HG03521 (cell line): ENCODE measurements at regions not wholly inside any gene's neighbourhood (a gene's known extent, or its start where the extent isn't known, plus 50 kb on each side); places are given as distances from the start of the nearest gene placed in this dataset.
"Not testable (repeated sequence)": the region's sequence is repeated elsewhere in the genome, so short reads cannot be mapped to it uniquely, and the experiment has no call there.

Experiments
- ATAC-seq: cut with Tn5 transposase; IDR thresholded peaks from one replicate; pipeline ENCODE4 v1.9.1; 2021; ENCODE audit warnings: mild to moderate bottlenecking, moderate library complexity; ENCODE audit not compliant: unreplicated experiment

DNA sequence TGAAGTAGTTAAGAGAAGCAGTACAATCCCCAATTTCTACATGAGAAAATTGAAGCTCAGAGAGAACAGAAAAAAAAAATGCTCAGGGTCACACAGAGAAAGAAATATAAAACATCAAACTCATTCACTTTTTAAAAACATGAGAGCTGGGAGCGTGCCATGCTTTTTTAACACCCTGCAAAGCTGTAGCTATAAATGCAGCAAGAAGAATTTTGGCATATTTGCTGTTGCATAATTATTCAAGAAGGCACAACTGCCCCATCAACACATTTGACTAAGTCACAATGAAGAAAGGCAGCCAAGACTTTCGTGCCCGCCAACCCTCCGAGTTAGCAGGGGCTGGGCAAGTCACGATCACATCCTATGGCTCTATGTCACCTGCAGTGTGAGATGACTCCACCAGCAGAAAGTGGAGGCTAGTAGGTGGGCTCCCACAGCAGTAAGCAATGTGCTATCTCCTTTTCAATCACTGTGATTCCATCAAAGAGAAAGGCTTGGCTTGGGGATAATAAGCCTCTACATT is 214.8 kb downstream of the DHX15 start:
- no peak for ATAC-seq

DNA sequence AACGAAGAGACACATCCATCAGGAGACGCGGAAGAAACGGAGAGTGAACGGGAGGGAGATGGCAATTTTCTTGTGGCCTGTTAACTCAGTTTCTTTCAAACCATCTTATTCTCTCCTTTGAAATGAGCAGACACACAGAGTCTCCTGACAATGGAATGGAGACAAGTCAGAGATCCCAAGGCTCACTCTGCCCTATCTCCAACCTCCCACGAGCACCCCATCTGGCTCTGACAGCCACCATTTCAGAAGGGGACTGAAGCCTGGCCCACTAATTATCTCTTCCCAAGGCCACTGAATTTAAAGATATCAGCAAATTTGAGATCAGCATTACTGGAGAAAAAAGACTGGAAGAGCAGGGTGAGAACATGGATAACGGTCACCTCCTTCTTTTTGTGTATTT is 215.6 kb downstream of the DHX15 start:
- ATAC-seq = no peak

DNA sequence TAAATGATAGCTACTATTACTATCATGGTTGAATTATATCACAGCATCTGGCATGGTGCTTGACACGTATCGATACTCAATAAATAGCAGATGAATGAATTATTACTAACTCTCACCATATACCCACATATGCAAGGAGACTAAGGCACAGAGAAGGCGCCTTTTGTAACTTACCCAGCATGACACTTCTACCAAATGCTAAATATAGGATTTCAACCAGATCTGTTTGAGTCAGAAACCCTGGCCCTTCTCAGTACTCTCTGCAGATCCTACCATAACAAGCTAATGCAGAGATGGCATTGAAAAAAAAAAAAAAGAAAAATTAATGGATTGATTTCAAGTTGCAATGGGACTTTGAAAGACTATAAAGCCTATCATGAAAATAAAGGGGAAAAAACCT is 219.5 kb downstream of the DHX15 start:
- no peak for ATAC-seq

DNA sequence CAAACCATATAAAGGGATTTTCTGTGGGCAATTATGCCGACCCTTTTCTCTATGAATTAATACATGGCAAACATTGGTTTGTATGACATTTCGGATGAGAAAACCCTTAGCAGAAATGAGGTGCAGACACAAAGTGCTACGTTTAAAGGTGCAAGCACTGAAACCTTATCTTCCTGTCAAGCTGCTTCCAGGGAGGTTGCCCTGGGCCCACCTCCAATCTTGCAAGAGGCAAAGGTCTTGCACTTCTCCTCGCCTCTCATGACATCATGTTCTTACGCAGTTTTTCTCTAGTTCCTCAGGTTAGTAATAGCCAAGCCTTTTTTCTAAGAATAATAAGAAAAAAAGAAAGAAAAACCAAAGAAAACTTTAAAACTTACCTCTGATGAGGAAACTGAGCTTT is 220.1 kb downstream of the DHX15 start:
- ATAC-seq = no peak

DNA sequence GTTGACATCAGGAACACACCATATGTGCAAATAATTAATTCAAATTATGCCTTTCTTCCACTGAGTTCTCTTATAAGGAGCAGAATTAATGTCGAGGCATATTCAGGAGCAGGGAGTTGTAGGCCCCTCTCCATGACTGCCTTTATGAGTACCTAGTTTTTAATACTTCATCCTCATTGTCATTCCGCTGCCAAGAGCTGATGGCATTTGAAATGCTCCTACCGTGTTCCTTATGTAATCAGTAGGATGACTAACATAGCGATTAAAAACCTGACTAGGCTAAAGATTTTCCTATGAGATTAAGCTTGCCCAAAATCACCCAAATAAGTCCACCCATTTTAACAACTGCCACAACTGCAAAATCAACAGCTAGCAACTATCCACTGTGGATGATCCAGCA is 220.6 kb downstream of the DHX15 start:
- ATAC-seq = no peak

DNA sequence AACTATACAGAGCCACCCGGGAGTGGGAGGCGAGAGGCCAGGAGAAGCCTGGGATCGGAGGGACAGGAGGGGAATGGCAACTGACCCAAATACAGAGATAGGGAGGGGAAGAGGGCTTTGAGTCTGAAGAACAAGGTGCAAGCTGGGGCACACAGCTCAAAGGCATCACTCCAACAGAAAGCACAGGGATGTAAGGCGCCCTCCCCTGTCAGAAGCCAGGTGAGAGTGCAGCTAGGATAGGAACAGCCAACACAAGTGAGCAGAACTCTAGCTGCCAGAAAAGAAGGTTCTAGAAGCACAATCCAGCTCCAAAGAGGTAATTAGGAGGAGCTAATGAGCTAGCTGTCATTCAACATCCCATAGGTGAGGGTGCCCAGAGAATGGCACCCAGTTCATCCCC is 232.2 kb downstream of the DHX15 start:
- no peak for ATAC-seq

DNA sequence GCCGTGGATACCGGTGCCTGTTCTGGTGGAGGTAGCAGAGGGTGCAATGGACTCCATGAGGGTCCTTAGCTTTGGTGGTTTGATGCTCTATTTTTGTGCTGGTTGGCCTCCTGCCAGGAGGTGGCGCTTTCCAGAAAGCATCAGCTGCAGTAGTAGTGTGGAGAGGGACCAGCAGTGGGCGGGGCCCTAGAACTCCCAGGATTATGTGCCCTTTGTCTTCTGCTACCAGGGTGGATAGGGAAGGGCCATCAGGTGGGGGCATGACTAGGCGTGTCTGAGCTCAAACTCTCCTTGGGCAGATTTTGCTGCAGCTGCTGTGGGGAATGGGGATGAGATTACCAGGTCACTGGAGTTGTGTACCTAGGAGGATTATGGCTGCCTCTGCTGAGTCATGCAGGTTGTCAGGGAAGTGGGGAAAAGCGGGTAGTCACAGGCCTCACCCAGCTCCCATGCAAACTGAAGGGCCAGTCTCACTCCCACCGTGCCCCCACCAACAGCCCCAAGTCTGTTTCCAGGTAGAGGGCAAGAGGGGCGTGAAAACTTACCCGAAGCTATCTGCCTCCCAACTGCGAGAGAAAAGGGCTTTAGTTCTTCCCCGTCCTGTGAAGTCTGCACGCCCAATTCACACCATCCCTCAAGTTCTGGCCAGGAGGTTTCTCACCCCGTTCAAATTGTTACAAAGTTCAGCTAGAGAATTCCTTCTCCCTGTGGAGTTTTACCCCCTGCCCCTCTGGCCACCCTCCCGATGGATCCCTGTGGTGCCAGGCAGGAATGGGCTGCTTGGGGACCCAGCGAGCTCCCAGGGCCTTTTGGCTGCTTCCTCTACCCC is 235.0 kb downstream of the DHX15 start:
- not testable (repeated sequence) for ATAC-seq

DNA sequence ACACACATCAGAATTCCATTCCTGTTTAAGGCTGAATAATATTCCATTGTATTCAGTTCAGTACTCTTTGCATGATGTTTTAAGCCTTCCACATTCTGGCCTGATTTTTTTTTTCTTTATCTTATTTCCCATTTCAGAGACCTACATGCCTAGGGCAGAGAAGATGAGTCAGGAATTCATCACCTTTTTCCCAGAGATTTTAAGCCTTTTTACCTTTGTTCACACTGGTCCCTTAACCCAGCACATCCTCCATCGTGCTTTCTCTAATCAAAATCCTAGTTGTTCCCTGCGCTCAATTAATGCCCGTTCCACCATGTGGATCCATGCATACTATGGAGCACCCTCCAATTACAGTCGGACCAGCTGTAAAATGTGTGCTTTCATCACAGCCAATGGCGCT is 245.1 kb downstream of the DHX15 start:
- no peak for ATAC-seq

DNA sequence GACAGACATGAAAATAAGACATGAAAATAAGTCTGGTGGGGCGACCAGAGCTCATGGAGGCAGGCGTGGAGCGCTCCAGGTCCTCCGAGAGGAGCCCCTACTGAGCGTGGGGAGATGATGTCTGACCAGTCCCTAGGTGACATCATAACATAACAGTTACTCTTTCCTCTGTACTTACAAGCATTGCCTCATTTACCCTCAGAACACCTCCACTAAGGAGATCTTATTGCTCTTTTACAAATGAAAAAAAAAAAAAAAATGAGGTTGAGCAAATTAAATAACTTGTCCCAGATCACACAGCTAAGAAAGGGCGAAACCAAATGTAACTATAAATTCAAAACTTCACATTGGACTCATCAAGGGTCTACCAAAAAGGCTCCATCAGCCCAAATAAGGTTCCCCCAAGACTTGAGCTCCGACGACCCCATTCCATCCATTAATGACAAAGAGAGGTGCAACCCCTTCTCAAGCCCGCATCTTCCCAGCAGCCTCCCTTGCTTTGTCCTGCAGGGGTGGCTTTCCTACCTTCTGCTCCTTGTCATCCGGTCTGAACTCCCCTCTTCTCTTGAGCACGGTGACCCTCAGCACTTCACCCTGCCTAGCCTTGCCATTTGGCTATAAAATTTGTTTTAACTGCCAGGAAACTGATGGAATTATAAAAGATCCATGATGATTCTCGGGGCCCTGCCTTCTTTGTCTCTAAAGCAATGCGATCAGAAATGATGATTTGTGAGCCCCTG is 246.7 kb downstream of the DHX15 start:
- ATAC-seq = no peak

DNA sequence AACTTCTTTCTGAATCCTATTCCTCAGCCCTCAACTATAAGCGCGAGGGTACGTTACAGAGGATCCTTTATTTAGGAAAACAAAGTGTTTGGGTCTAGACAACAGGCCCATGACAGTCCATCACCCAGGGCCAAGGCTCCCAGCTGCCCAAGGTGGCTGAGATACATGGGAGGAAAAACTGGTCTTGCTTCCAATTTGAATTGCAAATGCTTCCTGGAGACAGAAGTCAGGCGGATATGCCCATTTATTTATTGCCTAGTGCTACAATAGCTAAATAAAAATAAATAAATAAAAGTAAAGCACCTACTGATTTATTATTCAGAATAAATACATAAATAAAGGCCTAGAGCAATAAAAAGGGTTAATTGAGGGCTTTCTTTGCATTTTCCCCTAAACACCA is 248.7 kb downstream of the DHX15 start:
- no peak for ATAC-seq

DNA sequence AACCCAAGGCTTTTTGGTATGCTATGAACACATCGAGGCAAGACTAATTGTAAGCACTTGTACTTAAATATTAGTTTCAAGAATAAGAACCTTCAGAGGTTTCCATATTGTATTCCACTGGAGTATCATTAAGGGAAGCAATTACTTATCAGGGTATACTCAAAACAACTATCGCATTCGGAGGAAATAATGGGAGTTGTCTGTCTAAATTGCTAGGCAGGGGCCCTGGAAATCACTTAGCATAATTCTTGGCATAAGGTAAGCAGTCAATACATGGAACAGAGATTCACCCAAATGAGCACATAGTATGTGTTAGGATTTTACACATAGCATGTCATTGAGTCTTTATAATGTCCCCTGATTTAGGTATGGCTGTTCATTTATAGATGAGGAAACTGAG is 249.4 kb downstream of the DHX15 start:
- ATAC-seq = no peak

DNA sequence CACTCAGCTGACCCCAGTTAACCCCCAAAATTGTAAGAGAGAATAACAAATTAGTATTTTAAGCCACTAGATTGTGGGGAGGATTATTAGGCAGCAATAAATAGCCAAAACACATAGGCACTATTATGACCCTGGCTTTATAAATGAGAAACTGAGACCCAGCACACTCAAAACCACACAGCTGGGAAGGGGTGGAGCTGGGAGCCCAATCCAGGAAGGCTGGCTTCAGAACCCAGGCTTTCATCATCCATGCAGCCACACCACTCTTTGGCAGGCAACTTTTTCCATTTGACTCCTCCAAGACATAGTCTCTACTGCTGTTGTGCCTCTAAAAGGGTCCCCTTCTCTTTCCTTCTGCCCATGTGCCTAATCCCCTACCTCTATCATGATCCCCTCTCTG is 253.8 kb downstream of the DHX15 start:
- no peak for ATAC-seq

DNA sequence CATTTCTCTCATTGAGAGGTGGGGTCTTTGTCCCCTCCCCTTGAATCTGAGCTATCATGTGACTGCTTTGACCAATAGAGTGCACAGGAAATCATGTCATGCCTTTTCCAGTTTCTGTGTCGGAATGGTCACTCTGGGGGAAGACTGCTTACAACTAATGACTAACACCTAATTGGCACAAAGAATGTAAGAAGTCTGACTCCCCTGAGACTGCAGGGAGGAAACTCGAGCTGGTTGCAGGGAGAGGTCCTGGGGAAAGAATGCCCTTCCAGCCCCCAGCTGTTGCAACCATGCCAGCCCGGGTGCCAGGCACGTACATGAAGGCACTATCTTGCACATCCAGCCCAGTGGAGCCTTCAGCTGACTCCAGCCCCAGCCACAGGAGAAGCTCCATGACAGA is 254.2 kb downstream of the DHX15 start:
- ATAC-seq = no peak

DNA sequence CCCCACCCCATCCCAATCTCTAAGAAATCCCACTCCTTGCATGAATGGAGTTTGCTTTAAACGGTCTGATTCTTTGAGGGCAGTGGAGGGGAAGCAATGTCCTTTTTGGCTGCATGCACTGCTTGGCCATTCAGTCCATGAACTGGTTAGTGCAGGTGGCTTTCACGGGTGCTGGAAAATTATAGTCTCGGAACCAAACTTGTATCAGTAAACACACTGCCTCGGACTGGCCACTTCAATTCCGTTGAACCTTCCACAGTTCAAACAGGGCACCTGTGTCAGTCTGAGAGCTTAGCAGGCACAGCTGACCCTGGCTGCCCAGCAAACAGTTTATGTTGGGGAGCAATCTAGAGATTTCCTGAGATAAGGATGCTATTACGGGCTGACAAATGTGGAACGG is 255.6 kb downstream of the DHX15 start:
- no peak for ATAC-seq

DNA sequence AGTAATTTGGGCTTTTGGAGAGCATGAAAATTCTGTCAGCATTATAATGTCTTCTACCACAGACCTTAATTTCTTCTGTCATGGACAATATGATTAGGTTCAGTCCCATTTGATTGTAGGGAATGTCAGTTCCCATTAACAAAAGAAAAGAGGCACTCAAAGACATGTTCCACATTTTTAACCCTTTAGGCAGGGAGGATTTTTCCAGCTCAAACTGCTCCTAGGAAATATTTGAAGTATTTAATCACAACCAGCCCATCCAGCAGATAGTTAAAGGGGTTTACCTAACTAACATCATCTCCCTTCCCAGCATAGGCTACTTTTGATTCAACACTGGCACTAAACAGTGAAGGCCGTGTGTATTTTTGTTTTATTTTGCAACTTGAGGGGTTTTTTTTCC is 256.0 kb downstream of the DHX15 start:
- no peak for ATAC-seq

DNA sequence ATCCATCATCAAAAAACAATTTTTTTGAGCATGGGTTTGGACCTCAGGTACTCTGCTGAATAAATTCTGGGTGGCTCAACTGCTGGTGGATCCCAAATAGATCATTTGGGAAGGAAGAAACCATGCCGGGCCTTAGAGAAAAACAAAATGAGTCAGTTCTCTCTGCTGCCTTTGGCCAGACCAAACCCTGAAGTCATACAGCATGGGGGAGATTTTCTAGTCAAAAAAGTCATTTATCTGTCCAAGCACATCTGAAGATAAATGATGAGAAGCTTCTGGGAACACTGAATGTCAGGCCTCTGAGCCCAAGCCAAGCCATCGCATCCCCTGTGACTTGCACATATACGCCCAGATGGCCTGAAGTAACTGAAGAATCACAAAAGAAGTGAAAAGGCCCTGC is 261.4 kb downstream of the DHX15 start:
- no peak for ATAC-seq

DNA sequence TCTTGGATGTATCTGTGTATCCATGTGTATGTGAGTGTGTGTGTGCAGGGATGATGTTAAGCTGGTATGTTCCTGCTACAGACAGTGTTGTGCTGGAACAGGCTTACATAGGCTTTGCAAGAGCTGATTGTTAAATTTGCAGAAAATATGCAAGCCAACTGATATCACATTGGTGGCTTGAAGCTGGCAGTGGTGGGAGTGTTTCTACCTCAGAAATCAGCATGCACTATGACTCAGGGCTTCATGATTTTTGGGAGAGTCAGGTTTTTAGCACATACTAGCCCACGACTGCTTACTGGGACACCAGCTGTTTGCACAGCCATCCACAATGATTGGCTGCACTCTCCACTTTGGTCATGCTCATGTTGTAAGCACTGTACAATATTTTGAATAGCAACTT is 261.8 kb downstream of the DHX15 start:
- ATAC-seq = no peak

DNA sequence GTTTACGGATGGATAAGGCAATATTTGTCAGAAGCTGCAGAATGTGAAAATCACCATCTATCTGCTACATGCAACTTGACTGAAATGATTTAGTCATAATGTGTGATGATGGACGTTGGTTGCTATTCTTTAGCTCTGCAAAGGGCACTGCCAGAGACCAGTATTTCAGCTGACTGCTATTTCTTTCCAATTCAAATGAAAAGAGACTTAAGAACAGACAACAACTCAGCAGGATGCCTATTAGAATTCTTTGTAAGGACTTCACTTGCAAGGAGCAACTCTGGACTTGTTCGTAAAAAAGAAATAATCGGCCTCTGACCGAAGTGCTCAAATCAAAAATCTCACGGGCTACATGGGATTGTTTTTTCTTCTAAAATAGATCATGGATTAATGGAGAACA is 262.7 kb downstream of the DHX15 start:
- ATAC-seq = no peak

DNA sequence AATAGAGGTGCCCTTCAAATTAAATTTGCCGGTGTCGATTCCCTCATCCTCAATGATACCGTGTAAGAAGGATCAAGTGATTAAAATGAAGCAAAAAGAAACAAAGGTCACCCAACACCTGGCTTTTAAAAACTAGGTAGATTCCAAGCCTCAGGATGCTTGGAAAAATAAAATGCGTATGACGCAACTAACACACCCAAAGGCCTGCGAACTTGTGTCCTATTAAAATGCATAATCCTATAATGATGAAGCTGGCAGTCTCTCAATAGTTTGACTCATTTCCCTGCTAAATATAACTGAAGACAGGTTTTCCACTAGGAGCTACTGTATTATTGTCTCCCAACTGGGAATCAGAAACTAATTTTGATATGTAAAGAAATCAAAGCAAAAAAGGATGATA is 263.2 kb downstream of the DHX15 start:
- ATAC-seq = no peak

DNA sequence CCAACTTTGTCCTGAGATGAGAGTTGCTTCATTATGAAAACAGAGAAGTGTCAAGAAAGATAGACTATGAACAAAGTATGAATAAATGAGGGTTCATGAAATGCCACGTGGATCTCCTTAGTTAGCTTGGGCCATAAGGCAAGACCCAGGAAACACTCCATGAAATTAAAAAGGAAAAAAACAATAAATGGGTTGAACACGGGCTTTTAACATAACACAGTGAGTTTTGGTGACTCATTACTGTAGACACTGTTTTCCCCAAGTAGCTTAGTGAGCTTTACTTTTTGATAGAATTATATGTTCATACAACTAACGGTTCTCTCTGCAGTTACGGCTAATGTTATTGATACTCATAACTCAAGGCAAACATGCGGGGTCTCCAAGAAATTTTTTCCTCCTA is 265.0 kb downstream of the DHX15 start:
- ATAC-seq = no peak

DNA sequence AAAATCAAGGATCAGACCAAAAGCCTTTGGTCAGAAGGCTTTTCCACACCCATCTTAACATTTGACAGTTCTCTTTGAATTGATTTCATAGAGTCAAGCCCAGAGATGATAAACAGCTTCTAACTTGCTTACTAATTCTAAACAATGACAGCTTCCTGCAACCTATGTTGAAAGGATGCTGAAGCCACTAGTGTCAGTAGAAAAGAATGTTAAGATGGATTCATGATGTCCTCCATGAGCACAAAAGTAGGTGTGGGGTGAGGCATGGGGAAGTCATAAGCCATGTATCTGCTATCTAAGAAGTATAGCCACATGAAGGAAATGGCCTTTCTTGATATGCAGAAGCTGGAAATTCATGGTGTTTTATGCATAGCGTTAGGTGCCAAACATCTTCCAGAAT is 269.3 kb downstream of the DHX15 start:
- no peak for ATAC-seq

DNA sequence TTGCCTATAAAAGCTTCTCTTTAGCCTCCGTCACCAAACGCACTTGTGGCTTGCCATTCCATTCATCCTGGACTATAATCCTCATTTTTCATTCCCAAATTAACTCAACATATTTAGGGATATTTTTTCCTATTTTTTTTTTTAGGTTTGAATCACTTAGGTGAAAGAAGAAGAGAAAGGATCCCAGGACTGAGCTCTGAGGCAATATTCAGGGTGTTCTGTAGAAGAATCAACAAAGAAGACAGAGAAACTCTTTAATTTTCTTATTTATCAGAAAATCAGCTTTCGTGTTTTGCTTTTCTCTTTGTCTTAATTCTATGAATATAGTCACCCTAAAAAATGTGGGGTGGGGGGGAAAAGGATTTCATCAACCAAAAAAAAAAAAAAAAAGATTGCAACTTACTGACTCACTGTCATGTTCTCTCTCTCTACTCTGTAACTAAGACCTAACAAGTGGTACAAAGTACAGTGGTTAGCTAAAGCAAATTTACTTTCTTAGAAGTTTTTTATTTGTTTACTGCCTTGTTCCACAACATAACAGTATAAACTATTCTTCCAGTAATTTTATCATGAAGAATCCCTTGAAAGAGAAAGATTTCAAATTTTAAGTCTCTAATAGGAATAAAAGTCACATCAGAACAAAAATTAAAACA is 272.0 kb downstream of the DHX15 start:
- no peak for ATAC-seq
